ENCODE measurements at regions not wholly inside any gene's neighbourhood (a gene's known extent, or its start where the extent isn't known, plus 50 kb on each side); places are given as distances from the start of the nearest gene placed in this dataset.

- TF ChIP-seq POLR2A (IDR thresholded peaks at IDR 0.05) = no peak
- no peak for TF ChIP-seq CTCF (IDR thresholded peaks at IDR 0.05)
Observed at GRCh38 chr1:29860681-29861080, 624.4 kb downstream of the PTPRU start.
